Activated T-cell treated with anti-CD3 and anti-CD28 coated beads for 1 hour (primary cell): ENCODE measurements at regions not wholly inside any gene's neighbourhood (a gene's known extent, or its start where the extent isn't known, plus 50 kb on each side); places are given as distances from the start of the nearest gene placed in this dataset.

Source experiments
- DNase-seq: peaks from one replicate; pipeline ENCODE4 v3.0.0-alpha.2; 2020; ENCODE audit warnings: low read depth

- no peak for DNase-seq
Measured at GRCh38 chr5:8327016-8327415, 458.1 kb downstream of the MTRR start.

GRCh38 chr5:8329773-8330172, 460.8 kb downstream of the MTRR start:
- no peak for DNase-seq

- no peak for DNase-seq
Measured at GRCh38 chr5:8332666-8333445, 463.9 kb downstream of the MTRR start.

- DNase-seq: no peak
Measured at GRCh38 chr5:8333485-8333884, 464.5 kb downstream of the MTRR start.

- DNase-seq: no peak
Measured at GRCh38 chr5:8333977-8334376, 465.0 kb downstream of the MTRR start.

- no peak for DNase-seq
Measured at GRCh38 chr5:8340261-8340660, 471.3 kb downstream of the MTRR start.

GRCh38 chr5:8340739-8341344, 471.9 kb downstream of the MTRR start:
- no peak for DNase-seq

- DNase-seq: no peak
Measured at GRCh38 chr5:8341406-8341805, 472.5 kb downstream of the MTRR start.

- no peak for DNase-seq
Measured at GRCh38 chr5:8347984-8348383, 479.0 kb downstream of the MTRR start.

GRCh38 chr5:8349855-8350254, 480.9 kb downstream of the MTRR start:
- DNase-seq: no peak

- no peak for DNase-seq
Measured at GRCh38 chr5:8350644-8351339, 481.8 kb downstream of the MTRR start.

GRCh38 chr5:8355981-8356380, 487.0 kb downstream of the MTRR start:
- no peak for DNase-seq

- no peak for DNase-seq
Measured at GRCh38 chr5:8360012-8360411, 491.1 kb downstream of the MTRR start.

GRCh38 chr5:8362495-8362894, 493.5 kb downstream of the MTRR start:
- DNase-seq: no peak

- no peak for DNase-seq
Measured at GRCh38 chr5:8363138-8363537, 494.2 kb downstream of the MTRR start.

GRCh38 chr5:8366266-8366665, 497.3 kb downstream of the MTRR start:
- DNase-seq: no peak

GRCh38 chr5:8376478-8376877, 507.5 kb downstream of the MTRR start:
- no peak for DNase-seq

GRCh38 chr5:8381972-8382371, 513.0 kb downstream of the MTRR start:
- DNase-seq: no peak

- no peak for DNase-seq
Measured at GRCh38 chr5:8382456-8382855, 513.5 kb downstream of the MTRR start.

GRCh38 chr5:8383616-8384015, 514.7 kb downstream of the MTRR start:
- DNase-seq: no peak

GRCh38 chr5:8386719-8387288, 517.9 kb downstream of the MTRR start:
- no peak for DNase-seq

GRCh38 chr5:8391911-8392310, 523.0 kb downstream of the MTRR start:
- no peak for DNase-seq

GRCh38 chr5:8393240-8393639, 524.3 kb downstream of the MTRR start:
- no peak for DNase-seq
